Loucy (cell line): ENCODE measurements at regions not wholly inside any gene's neighbourhood (a gene's known extent, or its start where the extent isn't known, plus 50 kb on each side); places are given as distances from the start of the nearest gene placed in this dataset.

ENCODE experiments used
- H2AFZ ChIP-seq: fragments of 200-600 bp; sonication (generic); 2 replicates; pipeline ENCODE4 v1.6.0; 2016; ENCODE audit warnings: antibody characterized with exemption, mild to moderate bottlenecking, low read length, moderate library complexity
- H3F3A ChIP-seq: fragments of 200-600 bp; 2 replicates; pipeline ENCODE4 v1.6.0; 2016; ENCODE audit warnings: antibody characterized with exemption, low read depth, mild to moderate bottlenecking
- H3K27me3 ChIP-seq: fragments of 200-600 bp; sonication (generic); 2 replicates; pipeline ENCODE4 v1.6.1; 2014; ENCODE audit warnings: low read length, mild to moderate bottlenecking; ENCODE audit not compliant: insufficient read depth, poor library complexity, severe bottlenecking
- H3K36me3 ChIP-seq: fragments of 200-600 bp; sonication (generic); 2 replicates; pipeline ENCODE4 v1.6.1; 2016; ENCODE audit warnings: low read length; ENCODE audit not compliant: insufficient read depth
- H3K4me1 ChIP-seq: fragments of 200-600 bp; sonication (generic); 2 replicates; pipeline ENCODE4 v1.5.1; 2014; ENCODE audit warnings: low read length, mild to moderate bottlenecking; ENCODE audit not compliant: insufficient read depth, poor library complexity, severe bottlenecking
- H3K4me2 ChIP-seq: fragments of 200-600 bp; sonication (generic); 2 replicates; pipeline ENCODE4 v1.6.0; 2014; ENCODE audit warnings: antibody characterized with exemption, low read length, low read depth, mild to moderate bottlenecking; ENCODE audit not compliant: poor library complexity, severe bottlenecking
- H3K4me3 ChIP-seq: fragments of 200-600 bp; sonication (generic); 2 replicates; pipeline ENCODE4 v1.5.1; 2014; ENCODE audit warnings: low read length, mild to moderate bottlenecking, mixed read lengths; ENCODE audit not compliant: poor library complexity, severe bottlenecking
- H3K79me2 ChIP-seq: fragments of 200-600 bp; sonication (generic); 2 replicates; pipeline ENCODE4 v1.6.1; 2014; ENCODE audit warnings: low read length; ENCODE audit not compliant: insufficient read depth
- H3K9ac ChIP-seq: fragments of 200-600 bp; sonication (generic); 2 replicates; pipeline ENCODE4 v1.6.0; 2014; ENCODE audit warnings: mild to moderate bottlenecking, low read depth, low read length, moderate library complexity; ENCODE audit not compliant: poor library complexity, severe bottlenecking
- H3K9me2 ChIP-seq: fragments of 200-600 bp; sonication (generic); replicated peaks from 2 replicates; pipeline ENCODE4 v1.6.1; 2016; ENCODE audit warnings: low read depth, low read length, mixed read lengths
- H3K9me3 ChIP-seq: fragments of 200-600 bp; sonication (generic); 2 replicates; pipeline ENCODE4 v1.6.1; 2014; ENCODE audit warnings: mild to moderate bottlenecking, antibody characterized with exemption, low read length, low read depth; ENCODE audit not compliant: insufficient read depth
- H4K20me1 ChIP-seq: fragments of 200-600 bp; sonication (generic); 2 replicates; pipeline ENCODE4 v1.6.0; 2014; ENCODE audit warnings: antibody characterized with exemption, low read length, mild to moderate bottlenecking; ENCODE audit not compliant: insufficient read depth, poor library complexity, severe bottlenecking
- CTCF ChIP-seq: fragments of 200-600 bp; sonication (generic); conservative IDR thresholded peaks from 2 replicates; pipeline ENCODE4 v1.5.1; 2014; ENCODE audit warnings: mild to moderate bottlenecking, antibody characterized with exemption, low read length
- EZH2phosphoT487 ChIP-seq: fragments of 200-600 bp; IDR thresholded peaks from 2 replicates; pipeline ENCODE4 v1.6.1; 2018; ENCODE audit warnings: antibody characterized with exemption, mild to moderate bottlenecking, moderate library complexity, borderline replicate concordance

- Histone ChIP-seq H3F3A (no peaks in the 10 kb centered on the region), H3K9me2 (no peaks in the 10 kb centered on the region), H3K4me1 (no peaks in the 10 kb centered on the region), H3K27me3 (no peaks in the 10 kb centered on the region), H3K9me3 (no peaks in the 10 kb centered on the region), H4K20me1 (no peaks in the 10 kb centered on the region), H3K4me2 (no peak overlapping the region), H2AFZ (no peak overlapping the region), H3K9ac (no peak overlapping the region), H3K79me2 (no peaks in the 10 kb centered on the region), H3K4me3 (no peak overlapping the region), H3K36me3 (no peaks in the 10 kb centered on the region)
- TF ChIP-seq EZH2phosphoT487 (no peak), CTCF (no peak)
These were observed 217.0 kb upstream of the UBE2E3 start for GRCh38 chr2:180763263-180763989.

GRCh38 chr2:180761224-180761623, 219.2 kb upstream of the UBE2E3 start:
- no peak overlapping the region for H3K9ac ChIP-seq
- no peaks in the 10 kb centered on the region for H3K36me3 ChIP-seq
- no peak overlapping the region for H3K4me2 ChIP-seq
- H3K4me3 ChIP-seq: no peak overlapping the region
- no peaks in the 10 kb centered on the region for H4K20me1 ChIP-seq
- no peak for TF ChIP-seq EZH2phosphoT487
- TF ChIP-seq CTCF: no peak
- H3K79me2 ChIP-seq: no peaks in the 10 kb centered on the region
- H3K9me3 ChIP-seq: no peaks in the 10 kb centered on the region
- H2AFZ ChIP-seq: no peak overlapping the region
- H3F3A ChIP-seq: no peaks in the 10 kb centered on the region
- H3K4me1 ChIP-seq: no peaks in the 10 kb centered on the region
- no peaks in the 10 kb centered on the region for H3K9me2 ChIP-seq
- H3K27me3 ChIP-seq: no peaks in the 10 kb centered on the region

- TF ChIP-seq EZH2phosphoT487 (no peak), CTCF (no peak)
These were observed 220.8 kb upstream of the UBE2E3 start for GRCh38 chr2:180759631-180760030.

More at GRCh38 chr2:180759631-180760030, 220.8 kb upstream of the UBE2E3 start:
- no peaks in the 10 kb centered on the region for H3K27me3 ChIP-seq
- no peaks in the 10 kb centered on the region for H3F3A ChIP-seq
- H3K79me2 ChIP-seq: no peaks in the 10 kb centered on the region
- no peak overlapping the region for H3K4me3 ChIP-seq
- H3K4me1 ChIP-seq: no peaks in the 10 kb centered on the region
- H3K36me3 ChIP-seq: no peaks in the 10 kb centered on the region
- H3K9ac ChIP-seq: no peak overlapping the region
- no peak overlapping the region for H3K4me2 ChIP-seq
- H3K9me2 ChIP-seq: no peaks in the 10 kb centered on the region
- no peaks in the 10 kb centered on the region for H3K9me3 ChIP-seq
- H2AFZ ChIP-seq: no peak overlapping the region
- H4K20me1 ChIP-seq: no peaks in the 10 kb centered on the region
